Panc1 (cell line): ENCODE measurements at regions not wholly inside any gene's neighbourhood (a gene's known extent, or its start where the extent isn't known, plus 50 kb on each side); places are given as distances from the start of the nearest gene placed in this dataset.

ENCODE experiments used
- ATAC-seq: fragments of 200-7000 bp; cut with Tn5 transposase; 2 replicates; pipeline ENCODE4 v1.9.1; 2020; ENCODE audit warnings: mild to moderate bottlenecking, moderate library complexity
- BruUV-seq: library from RNA; stranded (reverse); fragments of 400-500 nt; replicated peaks from 2 replicates; lab custom pipeline; 2021; lab: Mats Ljungman, UMichigan
- CTCF ChIA-PET: fragments of 300-600 bp; sonication (Branson Sonifier 250); formaldehyde crosslinking; loops from one replicate; lab custom pipeline; 2022; ENCODE audit warnings: antibody characterized with exemption; lab: Charles Lee
- POLR2A ChIA-PET: fragments of 300-600 bp; sonication (Branson Sonifier 250); formaldehyde crosslinking; loops from one replicate; lab custom pipeline; 2022; ENCODE audit warnings: antibody characterized with exemption; lab: Charles Lee
- DNase-seq: peaks from one replicate; pipeline ENCODE4 v3.0.0-alpha.2; 2010; ENCODE audit warnings: low read depth, low spot score
- H3K27ac ChIP-seq: 2 replicates; pipeline ENCODE4 v1.5.1; 2011; ENCODE audit warnings: mild to moderate bottlenecking, low read length, inconsistent platforms
- H3K27me3 ChIP-seq: fragments of 200-500 bp; sonication (Bioruptor generic); 2 replicates; pipeline ENCODE4 v1.6.0; 2014; ENCODE audit warnings: low read length, inconsistent platforms; ENCODE audit not compliant: control insufficient read depth, insufficient read depth
- H3K36me3 ChIP-seq: fragments of 200-500 bp; sonication (Bioruptor generic); 2 replicates; pipeline ENCODE4 v1.5.1; 2014; ENCODE audit warnings: inconsistent platforms, mild to moderate bottlenecking, low read length, moderate library complexity; ENCODE audit not compliant: control insufficient read depth, insufficient read depth
- H3K4me1 ChIP-seq: 2 replicates; pipeline ENCODE4 v1.5.1; 2011; ENCODE audit warnings: inconsistent platforms, mild to moderate bottlenecking, low read length, moderate library complexity; ENCODE audit not compliant: control insufficient read depth, insufficient read depth
- H3K4me3 ChIP-seq, 2 experiments: 2 replicates each; pipeline ENCODE4 v1.5.1; 2011 to 2012; ENCODE audit warnings: low read depth in 2 of 2, low read length in 2 of 2, mild to moderate bottlenecking in 2 of 2, inconsistent platforms in 1 of 2, moderate library complexity in 1 of 2
- H3K9me3 ChIP-seq: fragments of 200-500 bp; sonication (Bioruptor generic); 2 replicates; pipeline ENCODE4 v1.5.1; 2014; ENCODE audit warnings: low read depth, mild to moderate bottlenecking, inconsistent platforms, low read length, moderate library complexity; ENCODE audit not compliant: control insufficient read depth, insufficient read depth
- CTCF ChIP-seq: fragments of 450-650 bp; IDR thresholded peaks from 2 replicates; pipeline ENCODE4 v1.5.1; 2017; ENCODE audit warnings: mild to moderate bottlenecking
- POLR2AphosphoS5 ChIP-seq: IDR thresholded peaks from 2 replicates; pipeline ENCODE4 v1.6.1; 2012; ENCODE audit warnings: mild to moderate bottlenecking, low read depth, low read length, moderate library complexity
- SIN3A ChIP-seq: IDR thresholded peaks from 2 replicates; pipeline ENCODE4 v1.6.1; 2012; ENCODE audit warnings: low read depth, mild to moderate bottlenecking, low read length, moderate library complexity, borderline replicate concordance; ENCODE audit not compliant: insufficient read depth
- TCF7L2 ChIP-seq: IDR thresholded peaks from 2 replicates; pipeline ENCODE4 v1.6.1; 2011; ENCODE audit warnings: mild to moderate bottlenecking, low read depth, low read length, inconsistent platforms
- in situ Hi-C: cut with HindIII; loops from 2 replicates; pipeline ENCODE4 v1.10.0; 2016; ENCODE audit warnings: low sequenced_read_pairs, low pct_unique_long_range_greater_than_20kb
- intact Hi-C: fragments of 100-400 bp; cut with micrococcal nuclease; formaldehyde crosslinking; loops from one replicate; pipeline ENCODE4 v1.10.0; 2022; ENCODE audit not compliant: unreplicated experiment
- TF ChIP-seq, protein P1 (sequence below), 2 experiments: IDR thresholded peaks; 2 replicates each; pipeline ENCODE4 v1.6.1; 2011 to 2012; ENCODE audit warnings: low read depth in 2 of 2, control low read depth in 1 of 2, low read length in 1 of 2, mild to moderate bottlenecking in 1 of 2, moderate library complexity in 1 of 2; ENCODE audit not compliant: insufficient read depth in 1 of 2

GRCh38 chr3:82506204-82506603 lies 744.8 kb upstream of the GBE1 start:
- BruUV-seq = no TSS peak
- H3K27me3 ChIP-seq = no peaks in the 10 kb centered on the region
- in situ Hi-C loops (no loop called here), intact Hi-C loops (no loop called here)
- TF ChIP-seq CTCF (no peak), SIN3A (no peak), TCF7L2 (no peak), POLR2AphosphoS5 (no peak)
- TF ChIP-seq, protein P1, sequence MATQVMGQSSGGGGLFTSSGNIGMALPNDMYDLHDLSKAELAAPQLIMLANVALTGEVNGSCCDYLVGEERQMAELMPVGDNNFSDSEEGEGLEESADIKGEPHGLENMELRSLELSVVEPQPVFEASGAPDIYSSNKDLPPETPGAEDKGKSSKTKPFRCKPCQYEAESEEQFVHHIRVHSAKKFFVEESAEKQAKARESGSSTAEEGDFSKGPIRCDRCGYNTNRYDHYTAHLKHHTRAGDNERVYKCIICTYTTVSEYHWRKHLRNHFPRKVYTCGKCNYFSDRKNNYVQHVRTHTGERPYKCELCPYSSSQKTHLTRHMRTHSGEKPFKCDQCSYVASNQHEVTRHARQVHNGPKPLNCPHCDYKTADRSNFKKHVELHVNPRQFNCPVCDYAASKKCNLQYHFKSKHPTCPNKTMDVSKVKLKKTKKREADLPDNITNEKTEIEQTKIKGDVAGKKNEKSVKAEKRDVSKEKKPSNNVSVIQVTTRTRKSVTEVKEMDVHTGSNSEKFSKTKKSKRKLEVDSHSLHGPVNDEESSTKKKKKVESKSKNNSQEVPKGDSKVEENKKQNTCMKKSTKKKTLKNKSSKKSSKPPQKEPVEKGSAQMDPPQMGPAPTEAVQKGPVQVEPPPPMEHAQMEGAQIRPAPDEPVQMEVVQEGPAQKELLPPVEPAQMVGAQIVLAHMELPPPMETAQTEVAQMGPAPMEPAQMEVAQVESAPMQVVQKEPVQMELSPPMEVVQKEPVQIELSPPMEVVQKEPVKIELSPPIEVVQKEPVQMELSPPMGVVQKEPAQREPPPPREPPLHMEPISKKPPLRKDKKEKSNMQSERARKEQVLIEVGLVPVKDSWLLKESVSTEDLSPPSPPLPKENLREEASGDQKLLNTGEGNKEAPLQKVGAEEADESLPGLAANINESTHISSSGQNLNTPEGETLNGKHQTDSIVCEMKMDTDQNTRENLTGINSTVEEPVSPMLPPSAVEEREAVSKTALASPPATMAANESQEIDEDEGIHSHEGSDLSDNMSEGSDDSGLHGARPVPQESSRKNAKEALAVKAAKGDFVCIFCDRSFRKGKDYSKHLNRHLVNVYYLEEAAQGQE (IDR thresholded peaks at IDR 0.05; ENCODE audit: insufficient read depth in 1 of 2, low read depth in 2 of 2, low read length in 1 of 2) = no peak
- H3K4me1 ChIP-seq = no peaks in the 10 kb centered on the region
- no peak overlapping the region for H3K27ac ChIP-seq
- DNase-seq (no peak), ATAC-seq (no peak)
- ChIA-PET CTCF (no interaction called here), POLR2A (no interaction called here)
- H3K9me3 ChIP-seq = no peaks in the 10 kb centered on the region
- no peaks in the 10 kb centered on the region for H3K36me3 ChIP-seq
- no peak overlapping the region for H3K4me3 ChIP-seq

DNA sequence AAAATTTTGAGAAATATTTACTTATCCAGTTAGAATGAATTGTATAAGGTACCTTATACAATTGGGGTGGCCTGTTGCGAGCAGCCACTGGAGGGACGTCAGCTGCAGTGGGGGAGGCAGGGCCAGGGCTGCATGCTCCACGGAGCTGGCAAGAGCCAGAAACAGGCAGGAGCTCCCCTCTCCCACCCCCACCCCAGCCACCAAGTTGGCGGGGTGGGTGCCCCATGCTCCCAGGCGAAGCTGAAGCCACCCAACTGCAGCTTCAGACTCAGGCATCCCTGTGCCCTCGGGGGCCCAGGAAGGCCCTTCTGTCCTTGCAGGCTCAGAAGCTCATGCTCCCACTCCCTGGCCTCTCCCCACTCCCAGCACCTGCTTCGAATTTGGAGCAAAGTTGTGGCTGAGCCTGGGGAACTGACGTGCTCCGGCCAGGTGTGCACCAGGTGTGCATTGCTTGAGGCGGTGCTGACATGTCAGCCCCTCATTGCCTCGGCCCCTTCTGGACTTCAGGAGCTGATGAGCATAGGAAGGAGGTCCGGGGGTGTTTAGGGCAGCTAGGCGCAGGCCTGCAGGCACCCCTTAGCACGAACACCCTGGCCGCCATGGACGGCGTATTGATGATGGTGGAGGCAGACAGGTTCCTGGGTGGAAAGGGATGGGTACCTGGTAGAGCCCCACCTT lies 743.8 kb upstream of the GBE1 start:
- intact Hi-C loops = no loop called here
- no peak for TF ChIP-seq TCF7L2
- TF ChIP-seq CTCF = no peak
- TF ChIP-seq, protein P1 (IDR thresholded peaks at IDR 0.05; ENCODE audit: insufficient read depth in 1 of 2, low read depth in 2 of 2, low read length in 1 of 2) = no peak
- POLR2A ChIA-PET = no interaction called here
- DNase-seq (no peak), ATAC-seq (no peak)
- CTCF ChIA-PET = no interaction called here
- in situ Hi-C loops = no loop called here
- Histone ChIP-seq H3K36me3 (no peaks in the 10 kb centered on the region), H3K27ac (no peak overlapping the region), H3K27me3 (no peaks in the 10 kb centered on the region), H3K4me1 (no peaks in the 10 kb centered on the region), H3K9me3 (no peaks in the 10 kb centered on the region), H3K4me3 (no peak overlapping the region)
- BruUV-seq = no TSS peak
